ENCODE measurements at regions not wholly inside any gene's neighbourhood (a gene's known extent, or its start where the extent isn't known, plus 50 kb on each side); places are given as distances from the start of the nearest gene placed in this dataset.

DNA sequence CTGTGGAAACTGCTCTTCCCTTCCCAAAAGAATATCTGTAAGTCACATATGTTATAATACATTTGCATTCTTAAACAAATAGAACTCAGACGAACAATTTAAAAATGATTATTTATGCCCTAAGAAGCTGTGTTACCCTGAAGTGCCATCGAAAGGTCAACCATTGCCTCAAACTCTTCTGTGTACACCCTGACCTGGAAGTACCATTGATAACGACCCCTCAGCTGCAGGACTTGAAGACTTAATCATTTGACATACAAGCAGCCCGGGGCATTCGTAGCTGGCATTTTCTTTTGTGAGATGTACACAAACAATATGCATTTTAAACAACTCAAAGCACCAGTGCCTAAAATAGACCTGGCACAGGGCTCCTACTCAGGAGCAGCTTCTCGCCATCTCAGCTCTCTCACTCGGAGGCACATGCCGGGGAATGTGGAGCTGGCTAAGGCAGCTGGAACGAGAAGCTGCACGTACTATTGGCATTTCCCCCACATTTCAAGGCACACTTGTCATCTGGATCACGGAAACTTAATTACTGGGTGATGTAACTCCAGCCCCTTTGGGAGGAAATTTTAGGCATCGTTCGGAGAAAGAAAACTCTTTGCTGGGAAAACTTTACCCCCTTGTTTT is 170.0 kb upstream of the GALNT5 start:
- Histone ChIP-seq H3K9me3 (ENCODE audit: insufficient read depth, low read depth, low read length) (no peaks in the 10 kb centered on the region), H3K27me3 (ENCODE audit: insufficient read depth, low read length) (no peaks in the 10 kb centered on the region), H3K9ac (ENCODE audit: low read depth, low read length) (no peak overlapping the region), H3K36me3 (ENCODE audit: insufficient read depth, low read length) (no peaks in the 10 kb centered on the region), H3K27ac (ENCODE audit: low read depth, low read length) (no peak overlapping the region), H3K4me3 (ENCODE audit: low read length) (no peak overlapping the region), H3K4me1 (ENCODE audit: insufficient read depth, low read length) (peaks cover 7% of the 10 kb centered on the region)
- 91% methylated on average over 13 of the region's 13 CpGs for WGBS

DNA sequence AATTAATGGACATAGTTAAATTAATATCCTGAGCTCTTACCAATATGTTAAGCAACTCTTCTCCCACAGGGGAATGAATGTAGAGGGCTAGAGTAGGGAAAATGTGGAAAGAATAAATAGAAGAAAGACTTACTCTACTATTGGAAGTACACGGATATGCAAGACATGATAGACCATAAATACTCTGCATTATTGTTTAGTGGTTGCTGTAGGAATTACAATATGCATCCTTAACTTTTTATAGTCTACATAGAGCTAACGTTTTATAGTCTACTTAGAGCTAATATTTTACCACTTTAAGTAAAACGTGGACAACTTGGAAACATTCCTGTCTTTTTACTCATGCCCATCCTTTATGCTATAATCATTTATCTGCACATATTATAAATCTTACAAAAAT is 163.8 kb upstream of the GALNT5 start:
- WGBS, result 100% methylated on average over 2 of the region's 3 CpGs
- Histone ChIP-seq H3K36me3 (ENCODE audit: insufficient read depth, low read length) (no peaks in the 10 kb centered on the region), H3K4me3 (ENCODE audit: low read length) (no peak overlapping the region), H3K27ac (ENCODE audit: low read depth, low read length) (no peak overlapping the region), H3K4me1 (ENCODE audit: insufficient read depth, low read length) (no peaks in the 10 kb centered on the region), H3K9ac (ENCODE audit: low read depth, low read length) (no peak overlapping the region), H3K27me3 (ENCODE audit: insufficient read depth, low read length) (no peaks in the 10 kb centered on the region), H3K9me3 (ENCODE audit: insufficient read depth, low read depth, low read length) (no peaks in the 10 kb centered on the region)

DNA sequence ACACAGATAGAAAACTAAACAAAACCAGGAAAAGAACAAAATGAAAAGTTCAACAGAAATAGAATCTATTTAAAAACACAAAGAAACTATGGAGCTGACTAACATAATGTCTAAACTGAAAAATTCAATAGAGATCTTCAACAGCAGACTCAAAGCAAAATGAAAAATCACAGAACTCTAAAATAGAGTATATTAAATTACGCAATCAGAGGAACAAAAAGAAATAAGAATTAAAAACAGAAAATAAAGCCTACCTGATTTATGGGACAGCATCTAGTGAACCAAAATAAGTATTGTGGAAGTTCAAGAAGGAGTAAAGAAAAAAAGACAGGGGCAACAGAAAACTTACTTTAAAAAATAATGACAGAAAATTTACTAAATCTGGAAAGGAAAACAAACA is 152.1 kb upstream of the GALNT5 start:
- H3K27ac ChIP-seq (ENCODE audit: low read depth, low read length), result no peak overlapping the region
- no peaks in the 10 kb centered on the region for H3K36me3 ChIP-seq (ENCODE audit: insufficient read depth, low read length)
- no peak overlapping the region for H3K9ac ChIP-seq (ENCODE audit: low read depth, low read length)
- H3K4me1 ChIP-seq (ENCODE audit: insufficient read depth, low read length), result no peaks in the 10 kb centered on the region
- H3K9me3 ChIP-seq (ENCODE audit: insufficient read depth, low read depth, low read length), result no peaks in the 10 kb centered on the region
- no peak overlapping the region for H3K4me3 ChIP-seq (ENCODE audit: low read length)
- no CpG with 5 or more reads among the region's 1 CpG for WGBS
- no peaks in the 10 kb centered on the region for H3K27me3 ChIP-seq (ENCODE audit: insufficient read depth, low read length)

DNA sequence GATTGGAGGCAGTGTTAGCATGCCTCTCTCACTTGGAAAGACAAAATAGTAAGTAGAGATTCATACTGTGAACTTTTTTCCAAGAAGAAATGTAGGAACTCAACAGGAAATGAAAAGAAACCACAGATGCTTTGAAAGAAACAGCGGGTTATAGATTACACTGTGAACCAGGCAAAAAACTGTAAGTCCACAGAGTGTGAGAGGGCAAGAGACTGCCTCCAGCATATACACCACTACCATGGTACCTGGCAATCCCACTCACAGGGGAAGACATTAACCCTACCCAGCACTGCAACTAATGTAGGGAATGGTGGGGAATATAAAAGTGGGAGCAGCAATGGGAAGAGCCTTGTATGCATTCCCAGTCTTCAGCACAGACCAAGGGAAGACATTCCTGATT is 150.6 kb upstream of the GALNT5 start:
- Histone ChIP-seq H3K4me1 (ENCODE audit: insufficient read depth, low read length) (no peaks in the 10 kb centered on the region), H3K36me3 (ENCODE audit: insufficient read depth, low read length) (no peaks in the 10 kb centered on the region), H3K27ac (ENCODE audit: low read depth, low read length) (no peak overlapping the region), H3K4me3 (ENCODE audit: low read length) (no peak overlapping the region), H3K27me3 (ENCODE audit: insufficient read depth, low read length) (no peaks in the 10 kb centered on the region), H3K9me3 (ENCODE audit: insufficient read depth, low read depth, low read length) (no peaks in the 10 kb centered on the region), H3K9ac (ENCODE audit: low read depth, low read length) (no peak overlapping the region)
- 96% methylated on average over 1 of the region's 1 CpG for WGBS

DNA sequence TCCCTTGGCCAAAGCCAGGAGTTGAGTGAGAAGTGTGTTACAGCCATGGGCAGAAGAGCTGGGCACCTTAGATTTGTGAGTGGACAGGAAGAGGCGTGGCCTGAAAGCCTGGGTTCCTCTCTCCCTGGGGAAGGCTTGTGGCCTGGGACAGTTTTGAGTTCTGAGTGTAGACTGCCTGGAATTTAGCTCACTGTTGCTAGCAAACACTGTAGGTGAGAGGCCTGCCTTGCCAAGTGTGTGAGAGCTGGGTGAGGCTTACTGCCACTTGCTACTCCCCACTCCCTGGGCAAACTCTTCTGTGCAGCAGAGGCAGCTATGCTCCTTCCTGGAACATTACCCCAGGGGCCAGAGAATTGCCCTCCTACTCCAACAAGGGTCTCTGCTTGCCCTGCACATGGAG is 150.0 kb upstream of the GALNT5 start:
- no peaks in the 10 kb centered on the region for H3K27me3 ChIP-seq (ENCODE audit: insufficient read depth, low read length)
- H3K9ac ChIP-seq (ENCODE audit: low read depth, low read length), result no peak overlapping the region
- H3K9me3 ChIP-seq (ENCODE audit: insufficient read depth, low read depth, low read length), result no peaks in the 10 kb centered on the region
- H3K27ac ChIP-seq (ENCODE audit: low read depth, low read length), result no peak overlapping the region
- WGBS, result 94% methylated on average over 1 of the region's 1 CpG
- H3K4me1 ChIP-seq (ENCODE audit: insufficient read depth, low read length), result no peaks in the 10 kb centered on the region
- H3K36me3 ChIP-seq (ENCODE audit: insufficient read depth, low read length), result no peaks in the 10 kb centered on the region
- no peak overlapping the region for H3K4me3 ChIP-seq (ENCODE audit: low read length)

DNA sequence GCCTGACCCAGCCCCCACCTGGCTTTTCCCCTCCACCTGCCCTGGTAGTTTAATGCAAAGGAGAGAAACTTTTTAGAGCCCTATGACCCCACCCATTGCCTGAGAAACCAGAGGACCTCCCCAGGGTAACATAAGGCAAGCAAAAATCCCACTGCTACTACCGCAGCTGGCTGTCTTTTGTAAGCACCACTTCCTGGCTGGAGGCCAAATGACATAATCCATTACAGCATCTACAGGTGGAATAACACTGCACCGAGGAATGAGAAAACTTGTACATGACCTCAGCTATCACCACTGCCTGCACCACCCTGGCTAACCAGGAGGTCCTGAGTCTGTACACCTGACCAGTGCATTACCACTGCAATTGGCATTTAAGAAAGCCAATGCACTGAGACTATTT is 149.6 kb upstream of the GALNT5 start:
- Histone ChIP-seq H3K36me3 (ENCODE audit: insufficient read depth, low read length) (no peaks in the 10 kb centered on the region), H3K27me3 (ENCODE audit: insufficient read depth, low read length) (no peaks in the 10 kb centered on the region), H3K9me3 (ENCODE audit: insufficient read depth, low read depth, low read length) (no peaks in the 10 kb centered on the region), H3K9ac (ENCODE audit: low read depth, low read length) (no peak overlapping the region), H3K4me3 (ENCODE audit: low read length) (no peak overlapping the region), H3K4me1 (ENCODE audit: insufficient read depth, low read length) (no peaks in the 10 kb centered on the region), H3K27ac (ENCODE audit: low read depth, low read length) (no peak overlapping the region)
- 88% methylated on average over 2 of the region's 2 CpGs for WGBS

DNA sequence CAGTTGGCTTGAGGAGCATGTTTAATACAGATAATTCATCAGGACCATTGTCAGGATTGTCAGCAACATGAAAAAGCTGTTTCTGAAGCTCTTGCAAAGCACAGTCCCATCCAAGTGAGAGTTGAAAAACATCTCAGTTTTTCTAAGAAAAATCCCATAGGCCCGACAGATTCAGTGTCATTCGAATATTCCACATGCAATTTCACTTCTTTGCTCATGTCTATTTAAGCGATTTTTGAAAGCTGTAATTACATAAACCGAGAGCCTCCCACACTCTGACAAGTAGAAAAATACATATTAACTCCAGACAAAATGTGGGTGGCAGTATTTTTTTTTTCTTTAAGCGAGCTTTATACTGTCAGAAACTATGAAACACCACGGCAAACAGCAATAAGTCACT is 134.7 kb upstream of the GALNT5 start:
- Histone ChIP-seq H3K9ac (ENCODE audit: low read depth, low read length) (no peak overlapping the region), H3K4me1 (ENCODE audit: insufficient read depth, low read length) (no peaks in the 10 kb centered on the region), H3K9me3 (ENCODE audit: insufficient read depth, low read depth, low read length) (no peaks in the 10 kb centered on the region), H3K36me3 (ENCODE audit: insufficient read depth, low read length) (no peaks in the 10 kb centered on the region), H3K27ac (ENCODE audit: low read depth, low read length) (no peak overlapping the region), H3K4me3 (ENCODE audit: low read length) (no peak overlapping the region), H3K27me3 (ENCODE audit: insufficient read depth, low read length) (no peaks in the 10 kb centered on the region)
- 95% methylated on average over 6 of the region's 6 CpGs for WGBS

DNA sequence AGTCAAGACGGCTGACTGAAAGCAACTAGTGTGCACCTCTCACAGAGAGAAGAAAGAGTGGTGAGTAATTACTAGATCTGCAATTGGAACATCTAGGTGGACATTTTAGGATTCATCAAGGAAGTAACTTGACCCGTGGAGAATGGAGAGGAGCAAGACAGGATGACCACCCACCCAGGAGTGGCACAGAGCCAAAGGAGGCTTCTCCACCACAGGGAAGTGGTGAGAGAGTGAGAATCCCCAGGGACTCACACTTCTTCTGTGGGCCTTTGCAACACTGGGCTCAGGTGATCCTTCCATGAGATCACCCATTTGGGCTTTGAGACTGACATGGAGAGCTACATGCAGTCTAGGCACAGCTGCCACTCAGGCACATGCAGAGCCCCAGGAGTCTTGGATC is 132.8 kb upstream of the GALNT5 start:
- Histone ChIP-seq H3K4me1 (ENCODE audit: insufficient read depth, low read length) (no peaks in the 10 kb centered on the region), H3K9me3 (ENCODE audit: insufficient read depth, low read depth, low read length) (no peaks in the 10 kb centered on the region), H3K4me3 (ENCODE audit: low read length) (no peak overlapping the region), H3K27me3 (ENCODE audit: insufficient read depth, low read length) (no peaks in the 10 kb centered on the region), H3K36me3 (ENCODE audit: insufficient read depth, low read length) (no peaks in the 10 kb centered on the region), H3K27ac (ENCODE audit: low read depth, low read length) (no peak overlapping the region), H3K9ac (ENCODE audit: low read depth, low read length) (no peak overlapping the region)
- WGBS, result 44% methylated on average over 2 of the region's 2 CpGs

DNA sequence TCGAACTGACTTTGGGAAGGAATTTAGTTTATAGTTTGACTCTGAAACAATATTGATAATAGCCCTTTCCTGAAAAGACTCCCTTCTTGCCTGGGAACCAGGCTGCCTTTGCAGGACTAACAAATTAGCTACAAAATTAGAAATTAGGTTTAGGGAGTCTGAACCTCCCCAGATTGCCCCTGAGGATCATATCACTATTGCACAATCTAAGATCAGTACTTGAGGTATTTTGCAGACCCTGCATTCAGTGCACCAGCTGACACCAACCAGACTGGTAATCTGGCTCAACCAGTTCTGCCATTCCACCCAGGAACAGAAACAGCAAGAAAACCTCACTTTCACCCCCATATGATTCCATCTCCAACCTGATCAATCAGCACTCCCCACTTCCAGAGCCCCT is 131.8 kb upstream of the GALNT5 start:
- H3K4me3 ChIP-seq (ENCODE audit: low read length), result no peak overlapping the region
- H3K9ac ChIP-seq (ENCODE audit: low read depth, low read length), result no peak overlapping the region
- WGBS, result 80% methylated on average over 1 of the region's 1 CpG
- no peak overlapping the region for H3K27ac ChIP-seq (ENCODE audit: low read depth, low read length)
- no peaks in the 10 kb centered on the region for H3K27me3 ChIP-seq (ENCODE audit: insufficient read depth, low read length)
- H3K36me3 ChIP-seq (ENCODE audit: insufficient read depth, low read length), result no peaks in the 10 kb centered on the region
- H3K9me3 ChIP-seq (ENCODE audit: insufficient read depth, low read depth, low read length), result no peaks in the 10 kb centered on the region
- H3K4me1 ChIP-seq (ENCODE audit: insufficient read depth, low read length), result no peaks in the 10 kb centered on the region

DNA sequence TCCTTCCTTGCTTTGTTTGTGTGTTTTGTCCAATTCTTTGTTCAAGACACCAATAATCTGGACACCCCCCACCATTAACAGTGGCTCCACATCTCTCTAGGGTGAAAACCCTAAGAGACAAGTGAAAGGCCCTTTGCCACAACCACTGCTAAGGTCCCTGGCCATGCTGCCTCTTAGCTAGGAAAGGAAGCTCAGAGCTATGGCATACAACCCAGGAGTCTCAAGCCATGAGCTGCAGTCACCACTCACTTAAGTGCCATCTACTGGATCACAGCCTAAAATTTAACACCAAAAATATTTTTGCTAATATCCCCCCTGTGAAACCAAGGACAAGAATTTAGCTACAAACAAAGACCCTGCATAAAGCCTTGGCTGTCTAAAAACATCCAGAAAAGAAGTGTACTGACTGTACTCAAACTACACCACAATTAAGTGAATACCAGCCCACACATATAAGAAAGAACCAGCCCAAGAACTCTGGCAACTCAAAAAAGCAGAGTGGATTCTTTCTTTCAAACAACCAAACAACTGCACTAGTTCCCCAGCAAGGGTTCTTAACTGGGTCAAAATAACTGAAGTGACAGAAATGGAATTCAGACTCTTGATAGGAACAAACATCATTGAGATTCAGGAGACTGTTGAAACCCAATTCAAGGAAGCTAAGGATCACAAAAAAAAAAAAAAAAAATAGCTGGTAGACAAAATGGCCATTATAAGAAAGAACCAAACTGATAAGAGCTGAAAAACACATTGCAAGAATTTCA is 130.1 kb upstream of the GALNT5 start:
- Histone ChIP-seq H3K9ac (ENCODE audit: low read depth, low read length) (no peak overlapping the region), H3K4me1 (ENCODE audit: insufficient read depth, low read length) (no peaks in the 10 kb centered on the region), H3K36me3 (ENCODE audit: insufficient read depth, low read length) (no peaks in the 10 kb centered on the region), H3K9me3 (ENCODE audit: insufficient read depth, low read depth, low read length) (no peaks in the 10 kb centered on the region), H3K27me3 (ENCODE audit: insufficient read depth, low read length) (no peaks in the 10 kb centered on the region), H3K27ac (ENCODE audit: low read depth, low read length) (no peak overlapping the region), H3K4me3 (ENCODE audit: low read length) (no peak overlapping the region)

DNA sequence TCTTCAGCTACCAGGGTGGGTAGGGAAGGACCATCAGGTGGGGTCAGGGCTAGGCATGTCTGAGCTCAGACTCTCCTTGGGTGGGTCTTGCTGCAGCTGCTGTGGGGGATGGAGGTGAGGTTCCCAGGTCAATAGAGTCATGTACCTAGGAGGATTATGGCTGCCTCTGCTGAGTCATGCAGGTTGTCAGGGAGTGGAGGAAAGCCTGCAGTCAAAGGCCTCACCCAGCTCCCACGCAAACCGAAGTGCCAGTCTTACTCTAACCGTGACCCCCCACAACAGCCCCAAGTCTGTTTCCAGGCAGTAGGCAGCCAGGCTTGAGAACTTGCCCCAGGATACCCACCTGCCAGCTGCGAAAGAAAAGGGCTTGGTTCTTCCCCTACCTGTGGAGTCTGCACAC is 113.6 kb upstream of the GALNT5 start:
- WGBS, result 96% methylated on average over 4 of the region's 4 CpGs

DNA sequence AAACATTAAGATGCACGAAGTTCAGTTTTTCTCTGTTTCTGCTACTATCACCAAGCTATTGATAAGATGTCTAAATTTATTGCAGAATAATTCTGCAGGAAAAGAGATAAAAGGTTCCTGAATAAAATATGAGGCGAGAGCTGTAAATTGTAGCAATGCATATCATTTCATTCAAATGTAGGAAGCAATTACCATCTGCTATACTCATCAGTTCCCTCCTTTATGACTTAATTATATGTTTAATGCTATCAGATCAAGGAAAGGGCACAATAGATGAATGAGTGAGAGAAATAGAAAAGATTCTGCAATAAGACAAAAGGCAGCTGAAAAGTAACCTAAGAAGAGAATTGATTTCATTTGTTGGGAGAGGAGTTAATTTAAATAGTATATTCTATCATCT is 108.2 kb upstream of the GALNT5 start:
- no CpG with 5 or more reads among the region's 2 CpGs for WGBS
- H3K9ac ChIP-seq (ENCODE audit: low read depth, low read length), result no peak overlapping the region
- no peaks in the 10 kb centered on the region for H3K27me3 ChIP-seq (ENCODE audit: insufficient read depth, low read length)
- no peak overlapping the region for H3K4me3 ChIP-seq (ENCODE audit: low read length)
- H3K36me3 ChIP-seq (ENCODE audit: insufficient read depth, low read length), result no peaks in the 10 kb centered on the region
- H3K9me3 ChIP-seq (ENCODE audit: insufficient read depth, low read depth, low read length), result no peaks in the 10 kb centered on the region
- H3K27ac ChIP-seq (ENCODE audit: low read depth, low read length), result no peak overlapping the region
- no peaks in the 10 kb centered on the region for H3K4me1 ChIP-seq (ENCODE audit: insufficient read depth, low read length)

More for the DNA sequence above, 113.6 kb upstream of the GALNT5 start:
- H3K4me1 ChIP-seq (ENCODE audit: insufficient read depth, low read length), result no peaks in the 10 kb centered on the region
- H3K9ac ChIP-seq (ENCODE audit: low read depth, low read length), result no peak overlapping the region
- no peaks in the 10 kb centered on the region for H3K27me3 ChIP-seq (ENCODE audit: insufficient read depth, low read length)
- no peaks in the 10 kb centered on the region for H3K9me3 ChIP-seq (ENCODE audit: insufficient read depth, low read depth, low read length)
- no peak overlapping the region for H3K27ac ChIP-seq (ENCODE audit: low read depth, low read length)
- H3K36me3 ChIP-seq (ENCODE audit: insufficient read depth, low read length), result no peaks in the 10 kb centered on the region
- H3K4me3 ChIP-seq (ENCODE audit: low read length), result no peak overlapping the region

Data from HUES64 (cell line).